Suppressor macrophage (primary cell): ENCODE measurements at regions not wholly inside any gene's neighbourhood (a gene's known extent, or its start where the extent isn't known, plus 50 kb on each side); places are given as distances from the start of the nearest gene placed in this dataset.

Source experiments
- DNase-seq, 4 experiments: peaks; one replicate each; pipeline ENCODE4 v3.0.0-alpha.2; 2020 to 2022

GRCh38 chr1:60245324-60245723 is 171.8 kb upstream of the C1orf87 start:
- DNase-seq: no peak

GRCh38 chr1:60244906-60245305 is 171.3 kb upstream of the C1orf87 start:
- no peak for DNase-seq

GRCh38 chr1:60235275-60235674 is 161.7 kb upstream of the C1orf87 start:
- no peak for DNase-seq

GRCh38 chr1:60234776-60235175 is 161.2 kb upstream of the C1orf87 start:
- DNase-seq: no peak

GRCh38 chr1:60229821-60230220 is 156.3 kb upstream of the C1orf87 start:
- no peak for DNase-seq

- no peak for DNase-seq
Observed at GRCh38 chr1:60228041-60228491, 154.5 kb upstream of the C1orf87 start.

- DNase-seq: no peak
Observed at GRCh38 chr1:60227601-60228000, 154.0 kb upstream of the C1orf87 start.

GRCh38 chr1:60225486-60225885 is 151.9 kb upstream of the C1orf87 start:
- no peak for DNase-seq

GRCh38 chr1:60224523-60224922 is 151.0 kb upstream of the C1orf87 start:
- DNase-seq: no peak

GRCh38 chr1:60223158-60223557 is 149.6 kb upstream of the C1orf87 start:
- DNase-seq: no peak

- DNase-seq: no peak
Observed at GRCh38 chr1:60222360-60223115, 149.0 kb upstream of the C1orf87 start.

GRCh38 chr1:60213253-60213652 is 139.7 kb upstream of the C1orf87 start:
- DNase-seq: no peak

- DNase-seq: no peak
Observed at GRCh38 chr1:60196026-60196425, 122.5 kb upstream of the C1orf87 start.

- no peak for DNase-seq
Observed at GRCh38 chr1:60185684-60186083, 112.1 kb upstream of the C1orf87 start.

GRCh38 chr1:60184521-60184920 is 111.0 kb upstream of the C1orf87 start:
- no peak for DNase-seq

- no peak for DNase-seq
Observed at GRCh38 chr1:60173729-60174505, 100.3 kb upstream of the C1orf87 start.

GRCh38 chr1:60173006-60173405 is 99.4 kb upstream of the C1orf87 start:
- DNase-seq: no peak

GRCh38 chr1:60171801-60172200 is 98.2 kb upstream of the C1orf87 start:
- DNase-seq: no peak

- no peak for DNase-seq
Observed at GRCh38 chr1:60170709-60171108, 97.1 kb upstream of the C1orf87 start.

- DNase-seq: no peak
Observed at GRCh38 chr1:60169206-60169605, 95.6 kb upstream of the C1orf87 start.

GRCh38 chr1:60162936-60163335 is 89.4 kb upstream of the C1orf87 start:
- DNase-seq: no peak

GRCh38 chr1:60160141-60160540 is 86.6 kb upstream of the C1orf87 start:
- DNase-seq: no peak

- no peak for DNase-seq
Observed at GRCh38 chr1:60156371-60156770, 82.8 kb upstream of the C1orf87 start.

- DNase-seq: no peak
Observed at GRCh38 chr1:60153961-60154360, 80.4 kb upstream of the C1orf87 start.
